ENCODE measurements at regions not wholly inside any gene's neighbourhood (a gene's known extent, or its start where the extent isn't known, plus 50 kb on each side); places are given as distances from the start of the nearest gene placed in this dataset.

GRCh38 chr1:108050911-108051629, 86.1 kb upstream of the VAV3 start:
- WGBS (ENCODE audit: low lambda C conversion rate): 83% methylated on average over 5 of the region's 5 CpGs
- ChIA-PET CTCF (ENCODE audit: low intra/inter-chr PET ratio, low total read pairs) (no interaction called here), POLR2A (interaction anchor here (1.3 kb wide), 1 partner anchor 17 kb away, joined by 3 read pairs; no protein-coding TSS in a partner anchor)
- H3K4me2 ChIP-seq (ENCODE audit: low read depth, low read length): peak overlapping the region; percentile 62
- intact Hi-C loops (cut with micrococcal nuclease; ENCODE audit: unreplicated experiment): loop anchor here (5.0 kb wide), 1 partner anchor 146 kb away; no protein-coding TSS in a partner anchor
- DNase-seq (ENCODE audit: low spot score): no peak
- peaks cover 0 to 6% of the 10 kb centered on the region in 2 experiments; a peak in 2 of 5 replicates for H3K27me3 ChIP-seq (ENCODE audit: control insufficient read depth in 1 of 2, insufficient read depth in 2 of 2, low read length in 2 of 2)
- no peaks in the 10 kb centered on the region for H3K9me3 ChIP-seq (ENCODE audit: low read length)
- H4K20me1 ChIP-seq (ENCODE audit: insufficient read depth, low read length): no peaks in the 10 kb centered on the region
- in situ Hi-C loops (cut with HindIII; ENCODE audit: extremely low pct_ligation_motif_present, low pct_unique_long_range_greater_than_20kb): no loop called here
- H3K4me1 ChIP-seq (ENCODE audit: insufficient read depth, low read length): peaks cover 40% of the 10 kb centered on the region
- no peak overlapping the region for H3K4me3 ChIP-seq (replicated peaks in 1 of 3; ENCODE audit: insufficient read depth in 1 of 3, low read depth in 2 of 3, low read length in 3 of 3)
- H3K36me3 ChIP-seq (replicated peaks in 1 of 2; ENCODE audit: control insufficient read depth in 1 of 2, insufficient read depth in 2 of 2, low read length in 2 of 2): no peaks in the 10 kb centered on the region
- no peak for TF ChIP-seq MYC (CRISPR knock-in tag; IDR thresholded peaks at IDR 0.05; ENCODE audit: borderline replicate concordance)
- TF ChIP-seq ZBTB3 (CRISPR knock-in tag; IDR thresholded peaks at IDR 0.05; ENCODE audit: borderline replicate concordance, low read depth): no peak
- TF ChIP-seq TOE1 (CRISPR knock-in tag; IDR thresholded peaks at IDR 0.05): no peak
- no peak for TF ChIP-seq TEAD3 (CRISPR knock-in tag; optimal IDR thresholded peaks at IDR 0.05; ENCODE audit: borderline replicate concordance)
- no peak for TF ChIP-seq ZFP91 (CRISPR knock-in tag; IDR thresholded peaks at IDR 0.05; ENCODE audit: borderline replicate concordance)
- TF ChIP-seq ZNF710 (CRISPR knock-in tag; IDR thresholded peaks at IDR 0.05; ENCODE audit: borderline replicate concordance): no peak
- no peak for TF ChIP-seq ZNF432 (CRISPR knock-in tag; IDR thresholded peaks at IDR 0.05; ENCODE audit: borderline replicate concordance)
- TF ChIP-seq NRL (CRISPR knock-in tag; IDR thresholded peaks at IDR 0.05; ENCODE audit: borderline replicate concordance): no peak
- H3K9ac ChIP-seq (ENCODE audit: insufficient read depth, low read depth, low read length): no peak overlapping the region
- no peaks in the 10 kb centered on the region for H3K79me2 ChIP-seq (ENCODE audit: insufficient read depth, low read length)
- FAIRE-seq: no peak
- no TSS peak for BruUV-seq (replicated peaks)
- no peak overlapping the region for H3K27ac ChIP-seq (ENCODE audit: extremely low read length, insufficient read depth, low read length)
- no peak overlapping the region for H2AFZ ChIP-seq (ENCODE audit: low read length)
- ATAC-seq: no peak

All from HepG2 (cell line).